Skeletal muscle tissue (tissue), 3 donors: ENCODE measurements at regions not wholly inside any gene's neighbourhood (a gene's known extent, or its start where the extent isn't known, plus 50 kb on each side); places are given as distances from the start of the nearest gene placed in this dataset.
"Not testable (repeated sequence)": the region's sequence is repeated elsewhere in the genome, so short reads cannot be mapped to it uniquely, and the experiment has no call there.

Experiments
- H3K27ac ChIP-seq: one replicate; pipeline ENCODE4 v1.7.0; 2013; ENCODE audit warnings: mild to moderate bottlenecking, low read depth, low read length, inconsistent platforms
- H3K27me3 ChIP-seq, 3 donors: one replicate each; pipeline ENCODE4 v1.7.0; 2013; ENCODE audit warnings: low read length in 3 of 3; ENCODE audit not compliant: control insufficient read depth in 3 of 3, insufficient read depth in 3 of 3
- H3K36me3 ChIP-seq, 3 donors: one replicate each; pipeline ENCODE4 v1.7.0; 2013; ENCODE audit warnings: low read length in 3 of 3; ENCODE audit not compliant: control insufficient read depth in 3 of 3, insufficient read depth in 3 of 3
- H3K4me1 ChIP-seq, 3 donors: one replicate each; pipeline ENCODE4 v1.7.0; 2013; ENCODE audit warnings: low read length in 3 of 3, mild to moderate bottlenecking in 3 of 3; ENCODE audit not compliant: control insufficient read depth in 3 of 3, insufficient read depth in 3 of 3
- H3K4me3 ChIP-seq, 3 donors: one replicate each; pipeline ENCODE4 v1.7.0; 2013; ENCODE audit warnings: low read length in 3 of 3
- H3K9ac ChIP-seq, 3 donors: one replicate each; pipeline ENCODE4 v1.7.0; 2013; ENCODE audit warnings: low read length in 3 of 3, mild to moderate bottlenecking in 3 of 3, moderate library complexity in 2 of 3, low read depth in 1 of 3
- H3K9me3 ChIP-seq, 3 donors: one replicate each; pipeline ENCODE4 v1.7.0; 2013; ENCODE audit warnings: low read length in 3 of 3; ENCODE audit not compliant: control insufficient read depth in 3 of 3
- donor health status: Osteomylitis.

- H3K4me1 ChIP-seq, result no peaks in the 10 kb centered on the region
- H3K36me3 ChIP-seq, result no peaks in the 10 kb centered on the region
- no peaks in the 10 kb centered on the region for H3K27me3 ChIP-seq
- no peak overlapping the region for H3K4me3 ChIP-seq
- no peaks in the 10 kb centered on the region for H3K9me3 ChIP-seq
- no peak overlapping the region for H3K27ac ChIP-seq
- H3K9ac ChIP-seq, result no peak overlapping the region
Measured at GRCh38 chr10:45076891-45077290, 76.2 kb downstream of the ZNF22 start.

- H3K36me3 ChIP-seq, result no peaks in the 10 kb centered on the region
- no peaks in the 10 kb centered on the region for H3K27me3 ChIP-seq
- no peak overlapping the region for H3K27ac ChIP-seq
Measured at GRCh38 chr10:45080331-45080730, 79.6 kb downstream of the ZNF22 start.

GRCh38 chr10:45082176-45082575, 81.5 kb downstream of the ZNF22 start:
- Histone ChIP-seq H3K9me3 (peaks cover 0 to 5% (median 2%) of the 10 kb centered on the region in 3 donors), H3K27ac (no peak overlapping the region), H3K36me3 (no peaks in the 10 kb centered on the region), H3K4me1 (no peaks in the 10 kb centered on the region), H3K4me3 (no peak overlapping the region), H3K9ac (no peak overlapping the region), H3K27me3 (no peaks in the 10 kb centered on the region)

More at GRCh38 chr10:45080331-45080730, 79.6 kb downstream of the ZNF22 start:
- H3K9me3 ChIP-seq, result no peaks in the 10 kb centered on the region
- no peak overlapping the region for H3K9ac ChIP-seq
- no peaks in the 10 kb centered on the region for H3K4me1 ChIP-seq
- no peak overlapping the region for H3K4me3 ChIP-seq

GRCh38 chr10:45091968-45092367, 91.2 kb downstream of the ZNF22 start:
- Histone ChIP-seq H3K27me3 (peaks cover 0 to 4% (median 0%) of the 10 kb centered on the region in 3 donors), H3K4me3 (no peak overlapping the region), H3K27ac (no peak overlapping the region), H3K9ac (no peak overlapping the region), H3K9me3 (no peaks in the 10 kb centered on the region), H3K4me1 (no peaks in the 10 kb centered on the region), H3K36me3 (no peaks in the 10 kb centered on the region)

- H3K9me3 ChIP-seq, result no peaks in the 10 kb centered on the region
- H3K36me3 ChIP-seq, result no peaks in the 10 kb centered on the region
- no peak overlapping the region for H3K27ac ChIP-seq
Measured at GRCh38 chr10:45093945-45094344, 93.2 kb downstream of the ZNF22 start.

GRCh38 chr10:45095286-45095685, 94.6 kb downstream of the ZNF22 start:
- Histone ChIP-seq H3K36me3 (no peaks in the 10 kb centered on the region), H3K9me3 (no peaks in the 10 kb centered on the region), H3K27me3 (peaks cover 0 to 4% (median 0%) of the 10 kb centered on the region in 3 donors), H3K4me3 (no peak overlapping the region), H3K27ac (no peak overlapping the region), H3K4me1 (no peaks in the 10 kb centered on the region), H3K9ac (no peak overlapping the region)

More at GRCh38 chr10:45093945-45094344, 93.2 kb downstream of the ZNF22 start:
- peaks cover 0 to 4% (median 0%) of the 10 kb centered on the region in 3 donors for H3K27me3 ChIP-seq
- no peak overlapping the region for H3K4me3 ChIP-seq
- no peaks in the 10 kb centered on the region for H3K4me1 ChIP-seq
- H3K9ac ChIP-seq, result no peak overlapping the region

GRCh38 chr10:45096001-45096400, 95.3 kb downstream of the ZNF22 start:
- H3K9ac ChIP-seq, result no peak overlapping the region
- no peak overlapping the region for H3K4me3 ChIP-seq
- no peak overlapping the region for H3K27ac ChIP-seq
- H3K36me3 ChIP-seq, result no peaks in the 10 kb centered on the region
- H3K4me1 ChIP-seq, result no peaks in the 10 kb centered on the region
- H3K27me3 ChIP-seq, result peaks cover 0 to 6% (median under 1%) of the 10 kb centered on the region in 3 donors
- no peaks in the 10 kb centered on the region for H3K9me3 ChIP-seq

- H3K4me3 ChIP-seq, result no peak overlapping the region
- no peaks in the 10 kb centered on the region for H3K9me3 ChIP-seq
- no peaks in the 10 kb centered on the region for H3K4me1 ChIP-seq
- H3K36me3 ChIP-seq, result no peaks in the 10 kb centered on the region
- peaks cover 3 to 11% (median 6%) of the 10 kb centered on the region in 3 donors for H3K27me3 ChIP-seq
- H3K27ac ChIP-seq, result no peak overlapping the region
- H3K9ac ChIP-seq, result no peak overlapping the region
Measured at GRCh38 chr10:45100429-45100828, 99.7 kb downstream of the ZNF22 start.

GRCh38 chr10:45104674-45105073, 104.0 kb downstream of the ZNF22 start:
- no peak overlapping the region for H3K9ac ChIP-seq
- H3K4me3 ChIP-seq, result no peak overlapping the region
- peaks cover 3 to 12% (median 6%) of the 10 kb centered on the region in 3 donors for H3K27me3 ChIP-seq
- H3K4me1 ChIP-seq, result no peaks in the 10 kb centered on the region
- H3K36me3 ChIP-seq, result no peaks in the 10 kb centered on the region
- H3K9me3 ChIP-seq, result no peaks in the 10 kb centered on the region
- no peak overlapping the region for H3K27ac ChIP-seq

- not testable (repeated sequence) for H3K27ac ChIP-seq, H3K9me3 ChIP-seq, H3K4me1 ChIP-seq, H3K36me3 ChIP-seq, H3K9ac ChIP-seq, H3K4me3 ChIP-seq
- peaks cover 3 to 12% (median 6%) of the 10 kb centered on the region in 3 donors for H3K27me3 ChIP-seq
Measured at GRCh38 chr10:45105309-45105708, 104.6 kb downstream of the ZNF22 start.
